Breast epithelium (tissue), 4 donors: ENCODE measurements at regions not wholly inside any gene's neighbourhood (a gene's known extent, or its start where the extent isn't known, plus 50 kb on each side); places are given as distances from the start of the nearest gene placed in this dataset.

Source experiments
- DNase-seq, 2 donors: peaks; one replicate each; pipeline ENCODE4 v3.0.0-alpha.2; 2019; ENCODE audit warnings: low spot score in 2 of 2
- H3K27ac ChIP-seq, 2 donors: fragments of 200-600 bp; sonication (generic) in 1 of 2; one replicate each; pipeline ENCODE4 v1.5.1; 2016 to 2019; ENCODE audit warnings: mild to moderate bottlenecking in 1 of 2
- H3K27me3 ChIP-seq, 2 donors: fragments of 200-600 bp; sonication (generic) in 1 of 2; one replicate each; pipeline versions ENCODE4 v1.5.1 to v1.6.0; 2017 to 2019; ENCODE audit warnings: control low read depth in 1 of 2, mild to moderate bottlenecking in 1 of 2
- H3K36me3 ChIP-seq: fragments of 200-600 bp; one replicate; pipeline ENCODE4 v1.5.1; 2019
- H3K4me1 ChIP-seq, 2 donors: fragments of 200-600 bp; sonication (generic); one replicate each; pipeline ENCODE4 v1.5.1; 2016 to 2019; ENCODE audit warnings: control low read depth in 1 of 2
- H3K4me3 ChIP-seq, 3 donors: fragments of 200-600 bp; sonication (generic); 1 replicate in 2 of 3; 2 replicates in 1 of 3; pipeline ENCODE4 v1.5.1; 2016 to 2019; ENCODE audit warnings: mild to moderate bottlenecking in 3 of 3, moderate library complexity in 2 of 3
- H3K9me3 ChIP-seq, 2 donors: fragments of 200-600 bp; sonication (generic) in 1 of 2; one replicate each; pipeline ENCODE4 v1.5.1; 2016 to 2019; ENCODE audit warnings: control low read depth in 1 of 2
- CTCF ChIP-seq, 3 donors: fragments of 450-650 bp; IDR thresholded peaks; one replicate each; pipeline ENCODE4 v1.5.1; 2016 to 2017; ENCODE audit warnings: antibody characterized with exemption in 3 of 3, mild to moderate bottlenecking in 3 of 3, moderate library complexity in 3 of 3
- POLR2A ChIP-seq: fragments of 450-650 bp; IDR thresholded peaks from one replicate; pipeline ENCODE4 v1.6.1; 2016; ENCODE audit warnings: antibody characterized with exemption, mild to moderate bottlenecking, moderate library complexity
- POLR2AphosphoS5 ChIP-seq, 3 donors: sonication (generic); formaldehyde crosslinking; IDR thresholded peaks; one replicate each; pipeline ENCODE4 v1.6.1; 2017; ENCODE audit warnings: antibody characterized with exemption in 3 of 3
- intact Hi-C: fragments of 100-400 bp; cut with DNase I; formaldehyde crosslinking; loops from one replicate; pipeline ENCODE4 v1.15.1; 2023; ENCODE audit warnings: low total_unique reads

GRCh38 chr6:93677264-93677965, 258.1 kb upstream of the EPHA7 start:
- intact Hi-C loops, result no loop called here
- Histone ChIP-seq H3K4me3 (no peak overlapping the region), H3K27me3 (no peaks in the 10 kb centered on the region), H3K27ac (no peak overlapping the region), H3K9me3 (no peaks in the 10 kb centered on the region), H3K36me3 (no peaks in the 10 kb centered on the region), H3K4me1 (no peaks in the 10 kb centered on the region)
- no peak for DNase-seq
- no peak for TF ChIP-seq POLR2AphosphoS5 (IDR thresholded peaks at IDR 0.05)
- TF ChIP-seq CTCF (IDR thresholded peaks at IDR 0.05), result no peak
- TF ChIP-seq POLR2A, result no peak

GRCh38 chr6:93676581-93676980, 257.2 kb upstream of the EPHA7 start:
- H3K27ac ChIP-seq, result no peak overlapping the region
- TF ChIP-seq POLR2AphosphoS5 (IDR thresholded peaks at IDR 0.05) (no peak), POLR2A (no peak), CTCF (IDR thresholded peaks at IDR 0.05) (no peak)
- no peak overlapping the region for H3K4me3 ChIP-seq
- no peak for DNase-seq
- no peaks in the 10 kb centered on the region for H3K9me3 ChIP-seq
- H3K36me3 ChIP-seq, result no peaks in the 10 kb centered on the region
- intact Hi-C loops, result no loop called here
- H3K4me1 ChIP-seq, result no peaks in the 10 kb centered on the region
- H3K27me3 ChIP-seq, result no peaks in the 10 kb centered on the region

GRCh38 chr6:93675856-93676417, 256.6 kb upstream of the EPHA7 start:
- no peak for TF ChIP-seq POLR2AphosphoS5 (IDR thresholded peaks at IDR 0.05)
- no peak for TF ChIP-seq POLR2A
- TF ChIP-seq CTCF (IDR thresholded peaks at IDR 0.05), result no peak
- H3K4me3 ChIP-seq, result no peak overlapping the region
- DNase-seq, result no peak
- intact Hi-C loops, result no loop called here
- no peaks in the 10 kb centered on the region for H3K4me1 ChIP-seq
- H3K36me3 ChIP-seq, result no peaks in the 10 kb centered on the region
- no peak overlapping the region for H3K27ac ChIP-seq
- H3K9me3 ChIP-seq, result no peaks in the 10 kb centered on the region
- no peaks in the 10 kb centered on the region for H3K27me3 ChIP-seq

- no peaks in the 10 kb centered on the region for H3K36me3 ChIP-seq
- H3K27ac ChIP-seq, result no peak overlapping the region
- no peaks in the 10 kb centered on the region for H3K27me3 ChIP-seq
- intact Hi-C loops, result no loop called here
- DNase-seq, result no peak
- no peak for TF ChIP-seq POLR2AphosphoS5 (IDR thresholded peaks at IDR 0.05)
- no peak for TF ChIP-seq POLR2A
- no peak for TF ChIP-seq CTCF (IDR thresholded peaks at IDR 0.05)
- no peak overlapping the region for H3K4me3 ChIP-seq
- H3K9me3 ChIP-seq, result no peaks in the 10 kb centered on the region
- no peaks in the 10 kb centered on the region for H3K4me1 ChIP-seq
Measured at GRCh38 chr6:93663111-93663510, 243.8 kb upstream of the EPHA7 start.

- H3K4me3 ChIP-seq, result no peak overlapping the region
- TF ChIP-seq POLR2AphosphoS5 (IDR thresholded peaks at IDR 0.05) (no peak), POLR2A (no peak), CTCF (IDR thresholded peaks at IDR 0.05) (no peak)
- intact Hi-C loops, result no loop called here
Measured at GRCh38 chr6:93654548-93654947, 235.2 kb upstream of the EPHA7 start.

More at GRCh38 chr6:93654548-93654947, 235.2 kb upstream of the EPHA7 start:
- no peak overlapping the region for H3K27ac ChIP-seq
- no peak for DNase-seq
- no peaks in the 10 kb centered on the region for H3K4me1 ChIP-seq
- no peaks in the 10 kb centered on the region for H3K9me3 ChIP-seq
- H3K27me3 ChIP-seq, result no peaks in the 10 kb centered on the region
- no peaks in the 10 kb centered on the region for H3K36me3 ChIP-seq
